K562 (cell line): ENCODE measurements at regions not wholly inside any gene's neighbourhood (a gene's known extent, or its start where the extent isn't known, plus 50 kb on each side); places are given as distances from the start of the nearest gene placed in this dataset.

Experiments used
- CC2D1A ChIP-seq: fragments of 450-650 bp; IDR thresholded peaks from 2 replicates; pipeline ENCODE4 v1.6.1; 2017; ENCODE audit warnings: mild to moderate bottlenecking
- ESRRA ChIP-seq: fragments of 450-650 bp; IDR thresholded peaks from 2 replicates; pipeline ENCODE4 v1.6.1; 2014; ENCODE audit warnings: low read depth, mild to moderate bottlenecking, moderate library complexity, borderline replicate concordance
- HEY1 ChIP-seq: fragments of 250-450 bp; sonication (Bioruptor Pico); IDR thresholded peaks from 2 replicates; pipeline ENCODE4 v1.5.0; 2020; ENCODE audit warnings: mild to moderate bottlenecking, moderate library complexity, borderline replicate concordance
- IRF1 ChIP-seq: sonication (generic); formaldehyde crosslinking; IDR thresholded peaks from 2 replicates; pipeline ENCODE4 v1.8.0; 2022; ENCODE audit warnings: missing genetic modification reagents, mild to moderate bottlenecking, borderline replicate concordance
- MEF2D ChIP-seq: conservative IDR thresholded peaks from 2 replicates; pipeline ENCODE4 v1.6.1; 2016; ENCODE audit warnings: low read depth, missing genetic modification characterization, missing compliant biosample characterization
- PHB ChIP-seq: fragments of 250-450 bp; sonication (Bioruptor Pico); IDR thresholded peaks from 2 replicates; pipeline ENCODE4 v1.5.0; 2021
- SMARCC2 ChIP-seq: fragments of 450-650 bp; IDR thresholded peaks from 2 replicates; pipeline ENCODE4 v1.6.1; 2017; ENCODE audit warnings: antibody characterized with exemption, moderate library complexity, mild to moderate bottlenecking, low read depth
- TGIF2 ChIP-seq: sonication (generic); formaldehyde crosslinking; IDR thresholded peaks from 2 replicates; pipeline ENCODE4 v1.8.1; 2022; ENCODE audit warnings: mild to moderate bottlenecking, missing genetic modification reagents, moderate library complexity
- ZBED1 ChIP-seq: IDR thresholded peaks from 2 replicates; pipeline ENCODE4 v1.6.1; 2014
- ZBTB43 ChIP-seq: sonication (generic); formaldehyde crosslinking; IDR thresholded peaks from 2 replicates; pipeline ENCODE4 v1.8.0; 2023; ENCODE audit warnings: mild to moderate bottlenecking, missing genetic modification reagents
- ZNF592 ChIP-seq: fragments of 450-650 bp; IDR thresholded peaks from 2 replicates; pipeline ENCODE4 v1.6.1; 2017; ENCODE audit warnings: antibody characterized with exemption, mild to moderate bottlenecking

- TF ChIP-seq ZNF592: no peak
- no peak for TF ChIP-seq ZBTB43
- no peak for TF ChIP-seq ZBED1
- no peak for TF ChIP-seq TGIF2 (CRISPR knock-in tag)
- no peak for TF ChIP-seq PHB (CRISPR knock-in tag)
- no peak for TF ChIP-seq HEY1
- TF ChIP-seq IRF1: no peak
- no peak for TF ChIP-seq SMARCC2
- no peak for TF ChIP-seq MEF2D (tag)
- TF ChIP-seq CC2D1A: no peak
- TF ChIP-seq ESRRA: no peak
These were observed 203.9 kb upstream of the PROX1 start (continued) for GRCh38 chr1:213783893-213784292.
